Natural killer cell (primary cell): ENCODE measurements at regions not wholly inside any gene's neighbourhood (a gene's known extent, or its start where the extent isn't known, plus 50 kb on each side); places are given as distances from the start of the nearest gene placed in this dataset.

ENCODE experiments used
- ATAC-seq, 3 donors: fragments of 150-1000 bp in 2 of 3; fragments of 200-7000 bp in 1 of 3; cut with Tn5 transposase; 1 replicate in 1 of 3; 2 replicates in 2 of 3; pipeline ENCODE4 v1.10.0; 2021; ENCODE audit warnings: mild to moderate bottlenecking in 2 of 3, moderate library complexity in 2 of 3
- DNase-seq, 2 donors: peaks; one replicate each; pipeline versions ENCODE4 v3.0.0 to v3.0.0-alpha.2; 2013 to 2021; ENCODE audit warnings: mixed read lengths in 1 of 2
- H3K27ac ChIP-seq: one replicate; pipeline ENCODE4 v1.5.1; 2013; ENCODE audit warnings: mild to moderate bottlenecking, low read length
- H3K27me3 ChIP-seq: one replicate; pipeline ENCODE4 v1.6.1; 2013; ENCODE audit warnings: low read length; ENCODE audit not compliant: control insufficient read depth, insufficient read depth
- H3K36me3 ChIP-seq: one replicate; pipeline ENCODE4 v1.6.1; 2013; ENCODE audit warnings: low read length; ENCODE audit not compliant: control insufficient read depth, insufficient read depth
- H3K4me1 ChIP-seq: one replicate; pipeline ENCODE4 v1.6.1; 2013; ENCODE audit warnings: low read length; ENCODE audit not compliant: control insufficient read depth, insufficient read depth
- H3K4me3 ChIP-seq: one replicate; pipeline ENCODE4 v1.5.1; 2013; ENCODE audit warnings: low read length
- H3K9me3 ChIP-seq: one replicate; pipeline ENCODE4 v1.6.1; 2013; ENCODE audit warnings: low read length; ENCODE audit not compliant: control insufficient read depth, insufficient read depth
- H3K27ac Mint-ChIP-seq, 2 donors: one replicate each; pipeline ENCODE4 v1.8.0; 2022; ENCODE audit warnings: mild to moderate bottlenecking in 2 of 2, mixed read lengths in 2 of 2, moderate library complexity in 1 of 2
- H3K27me3 Mint-ChIP-seq, 2 donors: one replicate each; pipeline ENCODE4 v1.8.0; 2022; ENCODE audit warnings: low read depth in 2 of 2, mixed read lengths in 2 of 2
- H3K36me3 Mint-ChIP-seq: one replicate; pipeline ENCODE4 v1.8.0; 2022; ENCODE audit warnings: mixed read lengths
- H3K4me1 Mint-ChIP-seq, 2 donors: one replicate each; pipeline ENCODE4 v1.8.0; 2022; ENCODE audit warnings: mixed read lengths in 2 of 2
- H3K4me3 Mint-ChIP-seq: one replicate; pipeline ENCODE4 v1.8.0; 2022; ENCODE audit warnings: mild to moderate bottlenecking, moderate library complexity, mixed read lengths
- H3K9me3 Mint-ChIP-seq, 2 donors: one replicate each; pipeline ENCODE4 v1.8.0; 2022; ENCODE audit warnings: mixed read lengths in 2 of 2
- WGBS: methylation state at CpG from one replicate; pipeline ENCODE4 v1.1.7; 2013; ENCODE audit warnings: missing lambda C conversion rate; ENCODE audit not compliant: insufficient coverage; 5-methylcytosine and 5-hydroxymethylcytosine counted together
- intact Hi-C: fragments of 100-400 bp; cut with micrococcal nuclease; formaldehyde crosslinking; loops from one replicate; pipeline ENCODE4 v1.14.2; 2022
- TF ChIP-seq, protein P1 (sequence below): fragments of 200-600 bp; IDR thresholded peaks from one replicate; pipeline ENCODE4 v1.8.0; 2022; ENCODE audit warnings: antibody characterized with exemption

GRCh38 chr10:47107007-47107747 is 192.8 kb upstream of the GDF10 start:
- Mint-ChIP-seq H3K27ac (no peak overlapping the region), H3K4me3 (no peak overlapping the region), H3K4me1 (peaks cover 4% of the 10 kb centered on the region in 2 donors), H3K36me3 (no peaks in the 10 kb centered on the region), H3K27me3 (no peaks in the 10 kb centered on the region), H3K9me3 (no peaks in the 10 kb centered on the region)
- DNase-seq: no peak
- Histone ChIP-seq H3K27ac (no peak overlapping the region), H3K4me1 (no peaks in the 10 kb centered on the region), H3K36me3 (no peaks in the 10 kb centered on the region), H3K9me3 (peaks cover 2% of the 10 kb centered on the region), H3K27me3 (no peaks in the 10 kb centered on the region), H3K4me3 (no peak overlapping the region)
- TF ChIP-seq, protein P1, sequence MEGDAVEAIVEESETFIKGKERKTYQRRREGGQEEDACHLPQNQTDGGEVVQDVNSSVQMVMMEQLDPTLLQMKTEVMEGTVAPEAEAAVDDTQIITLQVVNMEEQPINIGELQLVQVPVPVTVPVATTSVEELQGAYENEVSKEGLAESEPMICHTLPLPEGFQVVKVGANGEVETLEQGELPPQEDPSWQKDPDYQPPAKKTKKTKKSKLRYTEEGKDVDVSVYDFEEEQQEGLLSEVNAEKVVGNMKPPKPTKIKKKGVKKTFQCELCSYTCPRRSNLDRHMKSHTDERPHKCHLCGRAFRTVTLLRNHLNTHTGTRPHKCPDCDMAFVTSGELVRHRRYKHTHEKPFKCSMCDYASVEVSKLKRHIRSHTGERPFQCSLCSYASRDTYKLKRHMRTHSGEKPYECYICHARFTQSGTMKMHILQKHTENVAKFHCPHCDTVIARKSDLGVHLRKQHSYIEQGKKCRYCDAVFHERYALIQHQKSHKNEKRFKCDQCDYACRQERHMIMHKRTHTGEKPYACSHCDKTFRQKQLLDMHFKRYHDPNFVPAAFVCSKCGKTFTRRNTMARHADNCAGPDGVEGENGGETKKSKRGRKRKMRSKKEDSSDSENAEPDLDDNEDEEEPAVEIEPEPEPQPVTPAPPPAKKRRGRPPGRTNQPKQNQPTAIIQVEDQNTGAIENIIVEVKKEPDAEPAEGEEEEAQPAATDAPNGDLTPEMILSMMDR: no peak
- no peak for ATAC-seq
- WGBS: 84% methylated on average over 8 of the region's 8 CpGs
- intact Hi-C loops: no loop called here

- Histone ChIP-seq H3K36me3 (no peaks in the 10 kb centered on the region), H3K4me3 (no peak overlapping the region), H3K4me1 (no peaks in the 10 kb centered on the region), H3K27ac (no peak overlapping the region), H3K27me3 (no peaks in the 10 kb centered on the region), H3K9me3 (no peaks in the 10 kb centered on the region)
- H3K27me3 Mint-ChIP-seq: no peaks in the 10 kb centered on the region
- H3K27ac Mint-ChIP-seq: no peak overlapping the region
- TF ChIP-seq, protein P1: no peak
- no peak overlapping the region for H3K4me3 Mint-ChIP-seq
- H3K36me3 Mint-ChIP-seq: no peaks in the 10 kb centered on the region
- peaks cover 0 to 4% of the 10 kb centered on the region in 2 donors for H3K4me1 Mint-ChIP-seq
- H3K9me3 Mint-ChIP-seq: no peaks in the 10 kb centered on the region
- ATAC-seq (no peak), DNase-seq (no peak)
- WGBS: 69% methylated on average over 1 of the region's 2 CpGs
- intact Hi-C loops: no loop called here
Observed at GRCh38 chr10:47109906-47110305, 190.1 kb upstream of the GDF10 start.

- ATAC-seq (no peak), DNase-seq (no peak)
- 92% methylated on average over 5 of the region's 5 CpGs for WGBS
- TF ChIP-seq, protein P1: no peak
- peaks cover 0 to 4% of the 10 kb centered on the region in 2 donors for H3K4me1 Mint-ChIP-seq
- H3K4me3 Mint-ChIP-seq: no peak overlapping the region
- no peaks in the 10 kb centered on the region for H3K36me3 ChIP-seq
- no peaks in the 10 kb centered on the region for H3K27me3 ChIP-seq
- no peak overlapping the region for H3K27ac Mint-ChIP-seq
- no peaks in the 10 kb centered on the region for H3K9me3 ChIP-seq
- H3K27me3 Mint-ChIP-seq: no peaks in the 10 kb centered on the region
- H3K4me1 ChIP-seq: no peaks in the 10 kb centered on the region
- no peak overlapping the region for H3K27ac ChIP-seq
- no peaks in the 10 kb centered on the region for H3K36me3 Mint-ChIP-seq
- H3K9me3 Mint-ChIP-seq: no peaks in the 10 kb centered on the region
- intact Hi-C loops: no loop called here
- no peak overlapping the region for H3K4me3 ChIP-seq
Observed at GRCh38 chr10:47111329-47111862, 188.6 kb upstream of the GDF10 start.

GRCh38 chr10:47112612-47113011 is 187.4 kb upstream of the GDF10 start:
- H3K9me3 ChIP-seq: no peaks in the 10 kb centered on the region
- no peak overlapping the region for H3K4me3 Mint-ChIP-seq
- H3K27me3 ChIP-seq: no peaks in the 10 kb centered on the region
- no peak overlapping the region for H3K27ac Mint-ChIP-seq
- H3K36me3 Mint-ChIP-seq: no peaks in the 10 kb centered on the region
- no peak overlapping the region for H3K27ac ChIP-seq
- H3K4me1 ChIP-seq: no peaks in the 10 kb centered on the region
- H3K4me1 Mint-ChIP-seq: peaks cover 0 to 4% of the 10 kb centered on the region in 2 donors
- H3K36me3 ChIP-seq: no peaks in the 10 kb centered on the region
- intact Hi-C loops: no loop called here
- TF ChIP-seq, protein P1: no peak
- H3K4me3 ChIP-seq: no peak overlapping the region
- ATAC-seq (no peak), DNase-seq (no peak)
- 75% methylated on average over 4 of the region's 4 CpGs for WGBS
- no peaks in the 10 kb centered on the region for H3K27me3 Mint-ChIP-seq
- no peaks in the 10 kb centered on the region for H3K9me3 Mint-ChIP-seq
